ENCODE measurements at regions not wholly inside any gene's neighbourhood (a gene's known extent, or its start where the extent isn't known, plus 50 kb on each side); places are given as distances from the start of the nearest gene placed in this dataset.

DNA sequence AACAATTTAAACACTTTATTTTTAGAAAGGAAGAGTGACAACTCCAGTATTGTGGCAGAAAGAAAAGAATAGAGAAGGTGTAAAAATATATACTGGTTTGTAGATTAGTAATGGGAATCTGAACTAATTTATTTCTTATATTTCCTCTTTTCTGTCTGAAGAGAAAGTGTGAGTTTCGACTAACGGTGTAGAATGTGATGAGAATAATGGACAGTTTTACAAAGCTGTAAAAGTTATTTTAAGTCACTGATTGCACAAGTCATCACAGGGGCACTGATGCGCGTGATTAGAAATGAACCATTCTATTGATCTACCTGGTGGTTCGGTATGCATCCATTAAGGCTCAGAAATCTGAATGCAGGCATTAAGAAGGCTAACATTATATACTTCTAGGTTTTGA is 158.5 kb upstream of the ATXN7L3B start:
- TF ChIP-seq YY1 (IDR thresholded peaks at IDR 0.05; ENCODE audit: insufficient read depth, insufficient read length): no peak
- no peak for TF ChIP-seq ZNF274 (IDR thresholded peaks at IDR 0.05; ENCODE audit: low read depth, low read length)
